ENCODE measurements at regions not wholly inside any gene's neighbourhood (a gene's known extent, or its start where the extent isn't known, plus 50 kb on each side); places are given as distances from the start of the nearest gene placed in this dataset.

- H3K4me1 ChIP-seq (replicated peaks in 1 of 2) = no peaks in the 10 kb centered on the region
- intact Hi-C loops (cut with DNase I) = no loop called here
- TF ChIP-seq, protein P1, sequence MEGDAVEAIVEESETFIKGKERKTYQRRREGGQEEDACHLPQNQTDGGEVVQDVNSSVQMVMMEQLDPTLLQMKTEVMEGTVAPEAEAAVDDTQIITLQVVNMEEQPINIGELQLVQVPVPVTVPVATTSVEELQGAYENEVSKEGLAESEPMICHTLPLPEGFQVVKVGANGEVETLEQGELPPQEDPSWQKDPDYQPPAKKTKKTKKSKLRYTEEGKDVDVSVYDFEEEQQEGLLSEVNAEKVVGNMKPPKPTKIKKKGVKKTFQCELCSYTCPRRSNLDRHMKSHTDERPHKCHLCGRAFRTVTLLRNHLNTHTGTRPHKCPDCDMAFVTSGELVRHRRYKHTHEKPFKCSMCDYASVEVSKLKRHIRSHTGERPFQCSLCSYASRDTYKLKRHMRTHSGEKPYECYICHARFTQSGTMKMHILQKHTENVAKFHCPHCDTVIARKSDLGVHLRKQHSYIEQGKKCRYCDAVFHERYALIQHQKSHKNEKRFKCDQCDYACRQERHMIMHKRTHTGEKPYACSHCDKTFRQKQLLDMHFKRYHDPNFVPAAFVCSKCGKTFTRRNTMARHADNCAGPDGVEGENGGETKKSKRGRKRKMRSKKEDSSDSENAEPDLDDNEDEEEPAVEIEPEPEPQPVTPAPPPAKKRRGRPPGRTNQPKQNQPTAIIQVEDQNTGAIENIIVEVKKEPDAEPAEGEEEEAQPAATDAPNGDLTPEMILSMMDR (IDR thresholded peaks at IDR 0.05) = peak in 2 of 6 experiments; percentile 21 to 28
- TF ChIP-seq POLR2A (IDR thresholded peaks at IDR 0.05) = no peak
- no peak overlapping the region for H3K27ac ChIP-seq
- H3K27me3 ChIP-seq = no peaks in the 10 kb centered on the region
- H3K36me3 ChIP-seq (replicated peaks in 1 of 2) = no peaks in the 10 kb centered on the region
- H3K9me3 ChIP-seq (replicated peaks in 1 of 3) = no peaks in the 10 kb centered on the region
- no peak for DNase-seq
- WGBS, 4 donors = 61 to 84% (median 64%) methylated on average over 2 of the region's 2 CpGs
- H3K4me3 ChIP-seq = no peak overlapping the region
These were observed 270.0 kb upstream of the PCDH20 start for GRCh38 chr13:61685682-61686012.

GRCh38 chr13:61684976-61685681 lies 269.5 kb upstream of the PCDH20 start:
- 76 to 89% (median 80%) methylated on average over 1 to 4 of the region's 4 CpGs for WGBS, 4 donors
- no peaks in the 10 kb centered on the region for H3K27me3 ChIP-seq
- H3K27ac ChIP-seq = no peak overlapping the region
- intact Hi-C loops (cut with DNase I) = no loop called here
- H3K4me3 ChIP-seq = no peak overlapping the region
- no peaks in the 10 kb centered on the region for H3K36me3 ChIP-seq (replicated peaks in 1 of 2)
- DNase-seq = no peak
- no peaks in the 10 kb centered on the region for H3K9me3 ChIP-seq (replicated peaks in 1 of 3)
- no peaks in the 10 kb centered on the region for H3K4me1 ChIP-seq (replicated peaks in 1 of 2)
- TF ChIP-seq, protein P1 (IDR thresholded peaks at IDR 0.05) = no peak
- no peak for TF ChIP-seq POLR2A (IDR thresholded peaks at IDR 0.05)

DNA sequence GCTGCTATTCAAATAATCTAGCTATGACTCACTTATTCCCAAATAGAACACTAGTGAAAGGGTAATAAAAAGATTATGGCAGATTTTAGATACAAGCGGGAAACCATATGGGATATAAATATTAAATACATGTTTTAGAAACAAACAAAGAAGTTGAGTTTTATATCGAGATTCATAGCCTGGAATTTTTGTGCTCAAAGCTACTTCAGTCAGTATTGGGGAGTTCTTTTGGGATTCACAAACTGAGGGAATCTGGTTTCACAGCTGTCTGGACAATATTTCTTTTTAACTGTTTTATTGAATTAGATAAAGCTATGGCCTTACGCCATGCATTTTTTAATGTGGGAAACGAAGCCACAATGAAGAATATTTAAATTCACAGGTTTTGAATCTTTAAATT lies 257.1 kb upstream of the PCDH20 start:
- Histone ChIP-seq H3K27me3 (no peaks in the 10 kb centered on the region), H3K4me1 (replicated peaks in 1 of 2) (no peaks in the 10 kb centered on the region), H3K27ac (no peak overlapping the region), H3K4me3 (no peak overlapping the region), H3K9me3 (replicated peaks in 1 of 3) (no peaks in the 10 kb centered on the region), H3K36me3 (replicated peaks in 1 of 2) (no peaks in the 10 kb centered on the region)
- intact Hi-C loops (cut with DNase I) = no loop called here
- TF ChIP-seq POLR2A (IDR thresholded peaks at IDR 0.05) = no peak
- TF ChIP-seq, protein P1 (IDR thresholded peaks at IDR 0.05) = no peak
- 73 to 88% (median 81%) methylated on average over 4 of the region's 4 CpGs for WGBS, 4 donors
- DNase-seq = no peak

GRCh38 chr13:61670384-61671161 lies 254.9 kb upstream of the PCDH20 start:
- H3K4me1 ChIP-seq (replicated peaks in 1 of 2) = no peaks in the 10 kb centered on the region
- no peaks in the 10 kb centered on the region for H3K36me3 ChIP-seq (replicated peaks in 1 of 2)
- H3K9me3 ChIP-seq (replicated peaks in 1 of 3) = no peaks in the 10 kb centered on the region
- TF ChIP-seq, protein P1 (IDR thresholded peaks at IDR 0.05) = no peak
- no peak for TF ChIP-seq POLR2A (IDR thresholded peaks at IDR 0.05)
- intact Hi-C loops (cut with DNase I) = no loop called here
- H3K27me3 ChIP-seq = no peaks in the 10 kb centered on the region
- H3K27ac ChIP-seq = no peak overlapping the region
- no peak for DNase-seq
- H3K4me3 ChIP-seq = no peak overlapping the region
- WGBS, 4 donors = 85 to 90% (median 88%) methylated on average over 19 of the region's 19 CpGs
